ENCODE measurements at regions not wholly inside any gene's neighbourhood (a gene's known extent, or its start where the extent isn't known, plus 50 kb on each side); places are given as distances from the start of the nearest gene placed in this dataset.

DNA sequence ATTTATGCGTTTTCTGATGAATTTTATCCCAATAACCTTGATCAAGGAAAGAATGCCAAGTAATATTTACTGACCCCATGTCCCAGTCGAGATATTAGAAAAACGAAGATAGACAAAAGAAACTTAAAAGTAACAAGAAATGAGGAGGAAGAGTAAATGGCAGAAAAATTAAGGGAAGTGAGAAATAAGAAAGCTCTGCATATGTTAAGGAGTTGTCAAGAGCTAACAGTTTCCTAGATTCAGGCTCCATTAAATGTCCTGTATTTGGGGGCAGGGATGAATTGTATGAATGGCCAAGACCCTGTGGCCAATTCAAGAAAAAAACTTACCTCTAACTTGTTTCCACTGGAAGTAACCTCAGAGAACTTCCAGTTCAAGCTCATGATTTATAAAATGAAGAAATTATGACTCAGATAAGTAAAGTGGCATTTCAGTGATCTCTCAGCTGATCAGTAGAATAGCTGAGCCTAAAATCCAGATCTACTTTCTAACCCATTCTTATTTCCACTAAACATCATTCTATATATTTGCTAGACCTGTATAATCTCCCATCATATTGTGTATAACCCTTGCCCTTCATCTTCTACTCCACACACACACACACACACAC lies 73.2 kb downstream of the ZC3H11B start:
- Mint-ChIP-seq H3K9me3 (peaks cover 4% of the 10 kb centered on the region), H3K4me3 (no peak overlapping the region), H3K27ac (ENCODE audit: low read depth) (no peak overlapping the region), H3K36me3 (ENCODE audit: insufficient read depth) (no peaks in the 10 kb centered on the region), H3K27me3 (no peaks in the 10 kb centered on the region), H3K4me1 (no peaks in the 10 kb centered on the region)
- ATAC-seq (replicated peaks; ENCODE audit: extremely low read depth, poor library complexity, severe bottlenecking) (no peak), DNase-seq (ENCODE audit: low spot score in 2 of 2) (no peak)

DNA sequence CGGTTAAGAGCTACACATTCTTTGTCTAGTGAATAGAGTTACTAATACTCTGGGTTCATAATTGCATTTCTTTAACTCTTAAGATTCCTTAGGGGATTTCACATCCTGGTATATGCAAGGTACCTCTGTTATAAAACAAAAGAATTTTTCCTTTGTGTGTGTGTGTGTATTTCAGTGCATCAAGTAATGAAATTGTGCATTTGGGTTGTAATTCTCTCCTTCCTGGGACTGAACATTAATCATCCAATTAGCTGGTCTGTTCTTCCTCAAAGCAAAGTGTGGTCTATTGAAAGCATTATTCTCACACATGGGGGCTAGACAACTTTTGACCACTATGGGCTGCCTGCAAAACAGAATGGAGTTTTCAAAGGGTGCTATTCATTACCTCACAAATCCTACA lies 74.0 kb downstream of the ZC3H11B start:
- H3K4me1 Mint-ChIP-seq, result no peaks in the 10 kb centered on the region
- DNase-seq (ENCODE audit: low spot score in 2 of 2) (no peak), ATAC-seq (replicated peaks; ENCODE audit: extremely low read depth, poor library complexity, severe bottlenecking) (no peak)
- no peaks in the 10 kb centered on the region for H3K36me3 Mint-ChIP-seq (ENCODE audit: insufficient read depth)
- H3K27ac Mint-ChIP-seq (ENCODE audit: low read depth), result no peak overlapping the region
- no peaks in the 10 kb centered on the region for H3K27me3 Mint-ChIP-seq
- no peaks in the 10 kb centered on the region for H3K9me3 Mint-ChIP-seq
- no peak overlapping the region for H3K4me3 Mint-ChIP-seq

DNA sequence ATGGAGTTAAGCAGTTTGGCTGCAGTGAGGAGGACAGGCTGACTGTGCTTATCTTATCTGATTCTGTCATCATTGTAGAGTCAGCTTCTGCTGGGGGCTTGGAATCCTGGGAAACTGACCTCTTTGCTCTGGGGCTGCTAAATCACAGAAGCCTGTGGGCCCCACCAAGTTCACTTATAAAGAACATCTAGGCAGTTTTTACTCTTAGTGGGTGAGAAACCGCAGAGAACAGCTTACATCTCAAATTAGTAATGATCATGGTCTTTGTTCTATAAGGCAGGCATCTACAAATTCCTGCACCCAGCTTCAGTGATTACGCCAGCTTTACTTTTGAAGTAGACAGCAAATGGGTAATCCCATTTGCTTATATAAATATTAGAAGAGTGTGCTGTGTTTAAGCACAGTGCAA lies 75.7 kb downstream of the ZC3H11B start:
- Mint-ChIP-seq H3K36me3 (ENCODE audit: insufficient read depth) (no peaks in the 10 kb centered on the region), H3K9me3 (peaks cover 4% of the 10 kb centered on the region)
- no peak for DNase-seq (ENCODE audit: low spot score in 2 of 2)

DNA sequence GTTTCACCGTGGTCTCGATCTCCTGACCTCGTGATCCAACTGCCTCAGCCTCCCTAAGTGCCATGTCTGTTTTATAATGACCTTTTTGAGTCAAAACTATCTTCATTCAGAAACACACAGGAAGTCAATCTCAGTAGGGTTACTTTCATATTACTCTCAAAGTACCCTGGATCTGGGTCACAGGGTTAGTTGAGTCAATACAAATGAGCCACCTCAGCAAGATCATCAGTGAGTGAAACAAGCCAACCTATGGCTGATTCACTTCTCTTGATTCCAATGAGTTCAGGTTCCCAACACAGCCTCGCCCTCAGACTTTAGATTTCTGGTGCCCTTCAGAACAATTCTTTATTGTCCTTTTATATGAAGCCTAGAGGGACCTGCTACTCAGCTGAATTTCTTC lies 76.9 kb downstream of the ZC3H11B start:
- DNase-seq (ENCODE audit: low spot score in 2 of 2) (no peak), ATAC-seq (replicated peaks; ENCODE audit: extremely low read depth, poor library complexity, severe bottlenecking) (no peak)
- Mint-ChIP-seq H3K4me1 (no peaks in the 10 kb centered on the region), H3K36me3 (ENCODE audit: insufficient read depth) (no peaks in the 10 kb centered on the region), H3K27me3 (no peaks in the 10 kb centered on the region), H3K9me3 (peaks cover 5% of the 10 kb centered on the region), H3K27ac (ENCODE audit: low read depth) (no peak overlapping the region), H3K4me3 (no peak overlapping the region)

More for the DNA sequence above, 75.7 kb downstream of the ZC3H11B start:
- Mint-ChIP-seq H3K4me1 (no peaks in the 10 kb centered on the region), H3K4me3 (no peak overlapping the region), H3K27me3 (no peaks in the 10 kb centered on the region), H3K27ac (ENCODE audit: low read depth) (no peak overlapping the region)
- ATAC-seq (replicated peaks; ENCODE audit: extremely low read depth, poor library complexity, severe bottlenecking), result no peak

DNA sequence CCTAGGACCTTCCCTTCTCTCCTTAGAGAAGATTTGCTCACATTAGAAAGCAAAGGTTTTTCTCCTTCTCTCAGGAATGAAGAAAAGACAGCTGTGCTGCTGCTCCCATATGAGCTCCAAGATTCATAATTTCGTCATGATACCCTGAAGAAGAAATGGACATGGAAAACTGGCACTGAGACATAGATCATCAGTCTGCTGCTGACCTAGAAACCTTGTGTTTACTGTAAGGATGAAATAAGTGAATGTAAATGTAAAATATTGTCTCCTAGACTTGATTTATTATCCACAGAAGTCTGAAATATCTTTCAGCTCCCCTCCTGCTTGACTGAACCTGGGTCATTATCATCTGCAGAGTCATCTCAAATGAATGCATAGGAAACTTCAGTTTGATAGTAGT lies 77.9 kb downstream of the ZC3H11B start:
- H3K4me3 Mint-ChIP-seq, result no peak overlapping the region
- ATAC-seq (replicated peaks; ENCODE audit: extremely low read depth, poor library complexity, severe bottlenecking), result no peak

DNA sequence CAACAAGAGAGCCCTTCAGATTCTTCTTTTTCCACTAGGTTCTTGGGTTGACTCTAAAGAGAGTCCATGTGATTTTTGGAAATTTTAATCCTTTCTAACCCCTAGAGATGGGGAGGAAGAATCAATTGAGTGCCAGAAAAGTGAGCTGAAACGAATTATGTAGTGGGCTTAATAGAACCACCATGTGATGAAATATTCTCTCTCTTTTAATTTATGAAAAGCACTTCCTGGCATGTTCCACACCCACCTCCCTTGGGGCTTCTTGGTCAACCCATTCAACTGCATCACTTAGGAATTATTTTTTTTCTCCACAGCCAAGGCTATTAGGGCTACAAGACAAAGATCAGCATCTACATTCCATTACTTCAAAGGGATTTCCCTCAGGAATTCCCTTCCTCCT lies 79.6 kb downstream of the ZC3H11B start:
- H3K27me3 Mint-ChIP-seq, result no peaks in the 10 kb centered on the region
- H3K36me3 Mint-ChIP-seq (ENCODE audit: insufficient read depth), result no peaks in the 10 kb centered on the region
- ATAC-seq (replicated peaks; ENCODE audit: extremely low read depth, poor library complexity, severe bottlenecking) (no peak), DNase-seq (ENCODE audit: low spot score in 2 of 2) (no peak)
- H3K27ac Mint-ChIP-seq (ENCODE audit: low read depth), result no peak overlapping the region
- H3K4me1 Mint-ChIP-seq, result no peaks in the 10 kb centered on the region
- H3K4me3 Mint-ChIP-seq, result no peak overlapping the region
- peaks cover 5% of the 10 kb centered on the region for H3K9me3 Mint-ChIP-seq

More for the DNA sequence above, 77.9 kb downstream of the ZC3H11B start:
- DNase-seq (ENCODE audit: low spot score in 2 of 2), result no peak
- Mint-ChIP-seq H3K9me3 (peaks cover 5% of the 10 kb centered on the region), H3K4me1 (no peaks in the 10 kb centered on the region), H3K27me3 (no peaks in the 10 kb centered on the region), H3K36me3 (ENCODE audit: insufficient read depth) (no peaks in the 10 kb centered on the region), H3K27ac (ENCODE audit: low read depth) (no peak overlapping the region)

DNA sequence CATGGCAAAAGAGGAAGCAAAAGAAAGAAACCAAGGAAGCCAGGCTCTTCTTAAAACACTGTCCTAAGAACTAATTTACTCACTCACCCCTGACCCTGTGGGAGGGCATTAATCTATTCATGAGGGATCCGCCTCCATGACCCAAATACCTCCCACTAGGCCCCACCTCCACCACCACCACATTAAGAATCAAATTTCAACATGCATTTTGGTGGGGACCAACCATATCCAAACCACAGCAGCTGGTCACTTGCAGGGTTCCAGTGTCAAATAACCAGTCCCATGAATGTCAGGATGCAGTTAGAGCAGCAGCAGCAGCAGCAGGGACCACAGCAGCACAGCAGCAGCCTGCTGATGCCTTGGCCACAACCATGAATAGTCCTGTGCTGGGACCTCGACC lies 83.8 kb downstream of the ZC3H11B start:
- H3K9me3 Mint-ChIP-seq, result peaks cover 5% of the 10 kb centered on the region
- no peaks in the 10 kb centered on the region for H3K36me3 Mint-ChIP-seq (ENCODE audit: insufficient read depth)
- no peaks in the 10 kb centered on the region for H3K4me1 Mint-ChIP-seq
- DNase-seq (ENCODE audit: low spot score in 2 of 2) (no peak), ATAC-seq (replicated peaks; ENCODE audit: extremely low read depth, poor library complexity, severe bottlenecking) (no peak)
- no peak overlapping the region for H3K4me3 Mint-ChIP-seq
- H3K27ac Mint-ChIP-seq (ENCODE audit: low read depth), result no peak overlapping the region
- no peaks in the 10 kb centered on the region for H3K27me3 Mint-ChIP-seq

DNA sequence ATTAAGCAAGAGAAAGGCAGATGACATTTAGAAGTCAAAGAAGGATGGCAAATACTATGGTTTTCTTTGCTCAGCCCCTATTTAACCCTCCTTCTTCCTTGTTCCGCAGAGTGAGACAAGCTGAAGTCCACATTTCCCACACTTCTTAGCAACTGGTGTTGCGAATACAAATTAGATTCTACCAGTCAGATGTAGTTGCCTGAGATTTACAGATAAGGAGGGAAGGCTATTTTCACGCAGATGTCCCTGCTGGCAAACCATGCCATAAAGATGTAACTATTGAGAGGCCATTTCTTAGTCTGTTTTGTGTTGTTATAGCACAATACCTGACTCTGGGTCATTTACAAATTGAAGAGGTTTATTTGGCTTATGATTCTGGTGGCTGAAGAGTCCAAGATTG lies 84.3 kb downstream of the ZC3H11B start:
- DNase-seq (ENCODE audit: low spot score in 2 of 2) (no peak), ATAC-seq (replicated peaks; ENCODE audit: extremely low read depth, poor library complexity, severe bottlenecking) (no peak)
- no peak overlapping the region for H3K4me3 Mint-ChIP-seq
- H3K36me3 Mint-ChIP-seq (ENCODE audit: insufficient read depth), result no peaks in the 10 kb centered on the region
- H3K9me3 Mint-ChIP-seq, result peaks cover 5% of the 10 kb centered on the region
- no peaks in the 10 kb centered on the region for H3K27me3 Mint-ChIP-seq
- no peak overlapping the region for H3K27ac Mint-ChIP-seq (ENCODE audit: low read depth)
- H3K4me1 Mint-ChIP-seq, result no peaks in the 10 kb centered on the region

DNA sequence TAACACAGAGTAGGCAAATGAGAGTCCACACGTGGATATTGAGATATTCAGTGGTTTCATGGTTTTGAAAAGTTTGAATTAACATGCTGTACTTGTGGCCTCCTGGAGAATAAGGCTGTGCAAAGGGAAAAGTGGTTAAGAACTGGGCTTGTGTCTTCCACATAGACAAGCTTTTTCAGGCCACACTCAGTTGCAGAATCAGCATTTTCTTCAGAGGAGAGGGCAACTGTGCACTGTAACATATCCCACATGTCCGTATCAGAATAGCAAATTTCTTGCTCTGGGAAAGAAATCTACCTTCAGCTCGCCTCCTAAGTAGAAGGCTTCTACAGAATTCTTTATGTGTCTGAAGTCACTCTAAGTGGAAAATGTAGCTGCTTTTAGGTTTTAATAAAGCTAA lies 84.9 kb downstream of the ZC3H11B start:
- Mint-ChIP-seq H3K36me3 (ENCODE audit: insufficient read depth) (no peaks in the 10 kb centered on the region), H3K27ac (ENCODE audit: low read depth) (no peak overlapping the region), H3K4me3 (no peak overlapping the region), H3K27me3 (no peaks in the 10 kb centered on the region), H3K4me1 (no peaks in the 10 kb centered on the region), H3K9me3 (peaks cover 5% of the 10 kb centered on the region)
- DNase-seq (ENCODE audit: low spot score in 2 of 2), result no peak
- ATAC-seq (replicated peaks; ENCODE audit: extremely low read depth, poor library complexity, severe bottlenecking), result no peak

DNA sequence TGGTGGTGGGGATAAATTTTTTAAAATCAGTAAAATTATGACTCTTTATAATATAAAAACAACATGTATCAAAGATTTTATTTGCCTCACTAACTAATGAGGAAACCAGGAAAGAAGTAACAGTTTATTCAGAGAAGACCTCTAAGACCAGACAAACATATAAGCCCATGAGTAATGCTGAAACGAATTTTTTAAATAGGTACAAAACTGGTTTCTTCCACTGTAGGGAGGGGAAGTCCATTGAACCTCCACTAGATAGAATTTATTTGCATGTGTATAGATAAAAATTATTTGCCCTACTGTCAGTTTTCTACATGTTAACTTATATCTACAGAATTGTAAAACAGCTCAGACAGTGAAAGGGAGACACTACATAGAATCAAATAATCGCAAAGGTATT lies 86.8 kb downstream of the ZC3H11B start:
- DNase-seq (ENCODE audit: low spot score in 2 of 2), result no peak
- no peaks in the 10 kb centered on the region for H3K27me3 Mint-ChIP-seq
- no peak overlapping the region for H3K4me3 Mint-ChIP-seq
- H3K9me3 Mint-ChIP-seq, result no peaks in the 10 kb centered on the region
- no peaks in the 10 kb centered on the region for H3K36me3 Mint-ChIP-seq (ENCODE audit: insufficient read depth)
- H3K4me1 Mint-ChIP-seq, result no peaks in the 10 kb centered on the region
- H3K27ac Mint-ChIP-seq (ENCODE audit: low read depth), result no peak overlapping the region
- no peak for ATAC-seq (replicated peaks; ENCODE audit: extremely low read depth, poor library complexity, severe bottlenecking)

DNA sequence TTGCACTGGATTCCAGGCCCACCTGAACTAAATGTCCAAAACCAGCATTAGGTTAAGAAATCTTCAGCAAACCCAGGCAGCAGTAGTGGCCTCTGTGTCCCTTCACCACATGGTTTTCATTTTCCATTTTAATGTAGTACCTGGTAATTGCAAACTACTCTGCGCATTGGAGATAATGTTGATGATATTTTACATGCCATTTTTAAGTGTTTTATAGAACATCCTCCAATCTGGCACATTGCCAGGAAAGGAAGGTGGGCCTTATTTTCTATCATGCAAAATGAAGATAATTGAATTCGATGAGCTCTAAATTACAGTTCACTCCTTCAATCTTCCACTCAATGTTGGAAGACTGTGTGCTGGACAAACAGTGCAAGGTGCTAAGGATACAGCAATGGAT lies 89.5 kb downstream of the ZC3H11B start:
- Mint-ChIP-seq H3K9me3 (no peaks in the 10 kb centered on the region), H3K27ac (ENCODE audit: low read depth) (no peak overlapping the region)

DNA sequence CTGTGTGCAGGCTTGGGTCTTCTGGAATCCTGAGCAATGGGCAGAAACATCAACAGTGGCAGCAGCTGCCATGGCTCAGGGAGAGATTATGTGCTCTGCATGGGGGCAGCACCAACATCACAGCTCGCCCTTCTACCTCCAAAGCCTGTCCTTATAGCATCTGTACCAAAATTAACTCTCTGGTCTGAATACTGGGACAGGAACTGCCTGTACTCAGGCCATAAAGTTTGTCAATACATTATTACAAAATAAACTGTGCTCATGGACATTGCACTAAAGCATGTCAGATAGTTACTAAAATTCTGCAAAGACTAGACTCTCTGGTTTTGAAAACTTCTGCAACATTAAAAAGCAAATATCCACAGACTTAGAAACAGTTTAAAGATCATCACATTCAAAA lies 91.6 kb downstream of the ZC3H11B start:
- H3K27me3 Mint-ChIP-seq, result no peaks in the 10 kb centered on the region
- no peak overlapping the region for H3K4me3 Mint-ChIP-seq
- DNase-seq (ENCODE audit: low spot score in 2 of 2), result no peak
- no peaks in the 10 kb centered on the region for H3K9me3 Mint-ChIP-seq
- ATAC-seq (replicated peaks; ENCODE audit: extremely low read depth, poor library complexity, severe bottlenecking), result no peak
- H3K36me3 Mint-ChIP-seq (ENCODE audit: insufficient read depth), result peaks cover 2% of the 10 kb centered on the region
- no peak overlapping the region for H3K27ac Mint-ChIP-seq (ENCODE audit: low read depth)
- H3K4me1 Mint-ChIP-seq, result no peaks in the 10 kb centered on the region

More for the DNA sequence above, 89.5 kb downstream of the ZC3H11B start:
- ATAC-seq (replicated peaks; ENCODE audit: extremely low read depth, poor library complexity, severe bottlenecking) (no peak), DNase-seq (ENCODE audit: low spot score in 2 of 2) (no peak)
- no peaks in the 10 kb centered on the region for H3K27me3 Mint-ChIP-seq
- H3K4me3 Mint-ChIP-seq, result no peak overlapping the region
- no peaks in the 10 kb centered on the region for H3K4me1 Mint-ChIP-seq
- H3K36me3 Mint-ChIP-seq (ENCODE audit: insufficient read depth), result peaks cover 2% of the 10 kb centered on the region

DNA sequence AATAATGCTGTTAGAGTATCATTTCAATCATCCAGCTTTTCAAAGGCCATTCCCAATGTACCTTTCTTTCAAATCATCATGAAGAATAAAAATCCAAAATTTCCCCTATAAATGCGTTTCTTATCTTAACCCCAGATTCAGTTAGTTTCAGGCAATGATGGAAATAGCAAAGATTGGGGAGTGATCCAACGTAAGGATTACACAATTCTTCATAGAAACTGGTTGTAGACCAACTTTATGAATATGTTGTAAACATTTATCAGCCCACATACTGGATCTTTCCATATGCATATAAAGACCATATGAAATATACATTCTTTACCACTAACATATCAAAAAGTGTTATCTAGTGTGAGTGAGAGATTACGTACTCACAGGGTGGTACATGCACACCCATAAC lies 92.7 kb downstream of the ZC3H11B start:
- H3K36me3 Mint-ChIP-seq (ENCODE audit: insufficient read depth), result peaks cover 2% of the 10 kb centered on the region
- H3K4me1 Mint-ChIP-seq, result no peaks in the 10 kb centered on the region
- H3K27me3 Mint-ChIP-seq, result no peaks in the 10 kb centered on the region
- no peak overlapping the region for H3K4me3 Mint-ChIP-seq
- H3K9me3 Mint-ChIP-seq, result no peaks in the 10 kb centered on the region
- no peak overlapping the region for H3K27ac Mint-ChIP-seq (ENCODE audit: low read depth)
- DNase-seq (ENCODE audit: low spot score in 2 of 2) (no peak), ATAC-seq (replicated peaks; ENCODE audit: extremely low read depth, poor library complexity, severe bottlenecking) (no peak)

DNA sequence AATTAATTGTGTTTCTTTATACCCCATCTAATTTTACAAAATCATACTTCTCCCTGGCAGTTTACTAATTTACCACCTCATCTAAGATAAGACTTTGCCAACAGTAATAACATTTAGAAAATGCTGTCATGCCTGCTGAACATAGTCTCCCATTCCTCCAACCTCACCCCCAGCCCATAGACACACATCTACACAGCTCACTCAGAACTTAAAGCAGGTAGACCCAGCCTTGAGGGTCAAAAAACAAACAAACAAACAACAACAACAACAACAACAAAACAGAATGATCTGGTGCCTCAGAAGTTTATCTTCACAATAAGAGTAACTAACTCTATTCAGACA lies 94.0 kb downstream of the ZC3H11B start:
- Mint-ChIP-seq H3K27me3 (no peaks in the 10 kb centered on the region), H3K9me3 (no peaks in the 10 kb centered on the region), H3K27ac (ENCODE audit: low read depth) (no peak overlapping the region), H3K4me3 (no peak overlapping the region), H3K4me1 (no peaks in the 10 kb centered on the region), H3K36me3 (ENCODE audit: insufficient read depth) (peaks cover 2% of the 10 kb centered on the region)
- ATAC-seq (replicated peaks; ENCODE audit: extremely low read depth, poor library complexity, severe bottlenecking) (no peak), DNase-seq (ENCODE audit: low spot score in 2 of 2) (no peak)

Data from central memory CD8-positive, alpha-beta T cell (primary cell).